GM18873 (cell line): ENCODE measurements at regions not wholly inside any gene's neighbourhood (a gene's known extent, or its start where the extent isn't known, plus 50 kb on each side); places are given as distances from the start of the nearest gene placed in this dataset.
"Not testable (repeated sequence)": the region's sequence is repeated elsewhere in the genome, so short reads cannot be mapped to it uniquely, and the experiment has no call there.

Experiments
- ATAC-seq: cut with Tn5 transposase; IDR thresholded peaks from one replicate; pipeline ENCODE4 v1.9.1; 2021; ENCODE audit warnings: mild to moderate bottlenecking, moderate library complexity, moderate number of reproducible peaks; ENCODE audit not compliant: unreplicated experiment, low FRiP score

- ATAC-seq, result no peak
Observed at GRCh38 chr17:71423871-71424546, 696.8 kb upstream of the SOX9 start.

GRCh38 chr17:71427801-71428200 is 693.0 kb upstream of the SOX9 start:
- no peak for ATAC-seq

DNA sequence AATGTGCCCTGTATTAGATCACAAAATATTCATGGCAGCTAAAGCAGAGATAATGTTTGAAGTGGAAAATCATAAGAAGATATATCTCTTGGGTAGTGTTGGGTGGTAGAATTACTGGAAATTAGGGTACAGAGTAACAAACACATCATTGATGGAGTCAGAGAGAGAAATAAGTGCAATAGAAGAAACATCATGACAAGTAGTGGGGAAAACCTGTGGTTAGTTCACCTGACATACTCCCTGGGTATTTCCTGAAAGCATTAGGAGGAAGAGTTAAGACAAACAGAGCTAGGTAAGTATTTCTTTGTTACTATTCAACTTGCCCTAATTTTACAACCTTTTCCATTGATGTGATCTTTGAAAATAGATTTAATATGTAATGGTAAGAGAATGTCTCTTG is 691.9 kb upstream of the SOX9 start:
- ATAC-seq, result no peak

DNA sequence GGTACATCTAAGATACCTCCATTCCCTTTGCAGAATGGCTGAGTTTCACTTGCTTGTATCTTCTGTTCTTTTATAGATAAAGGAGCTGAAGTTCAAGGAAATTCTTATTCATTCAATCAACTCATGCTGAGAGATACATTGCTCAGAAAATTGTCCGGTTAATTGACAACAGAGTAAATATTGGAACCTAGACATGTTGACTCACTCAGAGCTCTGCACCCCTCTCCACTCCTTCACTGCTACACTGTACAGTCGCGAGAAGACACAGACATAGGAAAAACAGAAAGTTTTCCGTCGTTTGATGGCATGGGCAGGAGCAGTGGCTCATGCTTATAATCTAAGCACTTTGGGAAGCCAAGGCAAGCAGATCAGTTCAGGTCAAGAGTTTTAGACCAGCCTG is 690.5 kb upstream of the SOX9 start:
- no peak for ATAC-seq

- no peak for ATAC-seq
Observed at GRCh38 chr17:71431146-71431545, 689.7 kb upstream of the SOX9 start.

- ATAC-seq, result no peak
Observed at GRCh38 chr17:71432378-71433315, 688.2 kb upstream of the SOX9 start.

DNA sequence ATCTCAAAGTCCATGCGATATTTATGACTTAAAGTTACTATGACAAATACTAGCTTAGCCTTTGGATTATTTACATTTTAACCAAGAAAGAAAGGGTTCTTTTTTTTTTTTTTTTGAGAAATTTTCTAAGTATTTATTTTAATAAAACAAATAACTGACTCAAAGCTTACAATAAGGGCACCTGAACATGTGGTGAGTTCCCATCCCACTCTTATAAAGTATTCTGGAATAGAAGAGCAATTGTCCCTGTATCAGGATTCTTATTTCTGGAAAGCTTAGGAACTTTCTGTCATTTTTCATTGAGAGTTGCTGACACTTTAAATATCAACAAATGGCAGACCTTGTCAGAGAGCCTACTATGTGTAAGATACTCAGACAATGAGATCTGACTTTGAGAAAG is 686.1 kb upstream of the SOX9 start:
- ATAC-seq, result no peak

DNA sequence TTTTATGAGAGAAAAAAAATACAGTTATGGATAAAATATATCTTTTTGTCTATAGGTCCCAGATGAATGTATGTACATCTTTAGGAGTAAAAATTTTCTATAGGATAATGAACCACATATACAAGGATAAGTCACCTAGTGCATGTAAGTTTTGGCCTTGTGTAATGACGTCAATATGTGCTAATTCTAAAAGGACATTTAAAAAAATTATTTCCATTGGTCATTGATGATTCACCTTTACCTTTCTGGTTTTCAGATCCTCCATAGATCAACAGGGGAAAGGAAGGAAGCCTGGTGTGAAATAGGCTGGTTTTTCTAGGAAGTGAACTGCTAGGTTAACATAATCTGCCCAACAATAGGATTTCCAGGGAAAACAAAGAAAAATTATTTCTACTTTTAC is 684.3 kb upstream of the SOX9 start:
- ATAC-seq, result no peak

DNA sequence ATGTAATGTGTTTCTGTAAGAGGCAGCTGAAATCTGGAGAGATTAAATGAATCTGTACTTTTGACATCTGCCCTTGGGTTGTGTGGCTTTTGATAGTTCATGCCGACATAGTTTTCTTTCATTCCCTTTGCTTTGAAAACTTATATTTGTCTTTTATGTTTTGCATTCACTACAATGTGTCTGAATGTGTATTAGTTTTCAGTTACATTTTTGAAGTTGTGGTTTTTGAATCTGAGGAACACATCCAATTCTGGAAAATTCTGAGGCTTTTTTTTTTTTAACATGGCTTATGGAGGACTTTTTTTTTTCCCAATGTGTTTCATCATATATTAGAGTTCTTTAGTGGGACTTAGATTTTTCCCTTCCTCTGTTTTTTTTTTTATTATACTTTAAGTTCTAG is 683.7 kb upstream of the SOX9 start:
- ATAC-seq, result no peak

GRCh38 chr17:71438631-71439146 is 682.1 kb upstream of the SOX9 start:
- no peak for ATAC-seq

GRCh38 chr17:71440513-71440912 is 680.3 kb upstream of the SOX9 start:
- ATAC-seq, result no peak

DNA sequence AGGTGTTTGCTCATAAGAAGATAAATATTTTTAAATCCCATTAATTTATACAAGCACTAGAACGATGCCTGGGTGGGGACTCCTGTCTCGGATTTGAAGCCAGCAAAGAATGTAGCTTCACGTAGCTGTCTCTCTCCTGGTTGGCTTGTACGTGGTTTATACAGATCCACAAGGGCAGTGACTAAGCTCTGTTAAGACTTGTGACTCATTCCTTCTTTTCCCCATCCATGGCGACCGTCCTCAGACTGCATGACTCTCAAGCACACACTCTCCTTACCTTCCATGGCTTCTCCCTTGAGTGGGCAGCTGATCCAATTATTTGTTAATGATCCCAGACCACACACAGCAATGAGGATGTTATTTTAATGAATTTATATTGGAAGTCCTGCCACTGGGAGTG is 679.7 kb upstream of the SOX9 start:
- no peak for ATAC-seq

DNA sequence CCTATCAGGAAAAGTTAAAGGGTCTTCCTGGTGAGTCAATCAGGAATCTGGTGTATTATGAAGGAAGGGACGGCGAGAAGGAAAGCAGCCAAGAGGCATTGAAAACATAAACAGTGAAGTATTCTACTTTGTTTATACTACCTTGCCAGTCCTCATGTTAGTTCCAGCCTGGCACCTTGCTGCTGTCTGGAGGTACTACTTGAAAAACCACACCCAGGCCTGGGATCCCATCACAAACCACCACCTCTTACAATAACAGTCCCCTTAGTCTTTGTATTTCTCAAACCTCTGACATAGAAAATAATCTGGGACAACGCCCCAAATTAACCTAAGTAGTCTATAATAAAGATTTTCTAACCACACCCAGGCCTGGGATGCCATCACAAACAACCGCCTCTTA is 676.7 kb upstream of the SOX9 start:
- no peak for ATAC-seq

DNA sequence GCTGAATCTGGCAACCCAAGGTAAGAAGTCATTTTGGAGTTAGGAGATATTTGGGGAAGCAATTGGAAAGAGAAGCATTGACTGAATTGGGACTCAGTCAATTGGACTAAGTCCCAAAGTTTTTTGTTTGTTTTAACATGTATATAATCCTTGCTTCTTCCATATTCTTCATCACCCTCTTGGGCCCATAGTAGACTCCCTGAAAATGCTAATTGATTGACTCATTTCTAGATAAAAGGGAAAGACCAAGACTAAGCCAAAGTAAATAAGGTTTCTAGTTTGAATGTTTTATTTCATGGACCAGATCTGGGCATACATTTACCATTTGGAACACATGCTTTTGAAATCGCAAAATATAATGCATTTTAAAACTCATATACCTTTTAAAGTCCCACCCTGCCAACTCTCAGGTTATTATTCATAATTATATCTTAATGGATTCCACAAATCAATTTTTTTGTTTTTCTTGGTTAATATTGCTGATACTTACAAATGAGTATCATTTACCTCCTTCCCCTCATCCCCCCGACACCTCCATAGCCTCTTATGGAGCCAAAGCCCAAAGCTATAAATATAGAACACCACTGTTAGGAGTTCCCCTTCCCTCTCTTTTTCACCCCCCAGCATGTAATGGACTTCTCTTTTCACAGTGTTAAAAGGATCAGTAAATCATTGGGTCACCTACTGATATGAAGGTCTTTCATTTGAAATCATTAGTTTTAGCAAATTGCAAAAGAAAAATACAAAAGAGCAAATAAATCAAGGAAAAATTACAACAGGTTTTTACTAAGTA is 674.0 kb upstream of the SOX9 start:
- no peak for ATAC-seq

GRCh38 chr17:71447644-71448043 is 673.2 kb upstream of the SOX9 start:
- ATAC-seq, result no peak

- not testable (repeated sequence) for ATAC-seq
Observed at GRCh38 chr17:71450657-71451056, 670.2 kb upstream of the SOX9 start.

DNA sequence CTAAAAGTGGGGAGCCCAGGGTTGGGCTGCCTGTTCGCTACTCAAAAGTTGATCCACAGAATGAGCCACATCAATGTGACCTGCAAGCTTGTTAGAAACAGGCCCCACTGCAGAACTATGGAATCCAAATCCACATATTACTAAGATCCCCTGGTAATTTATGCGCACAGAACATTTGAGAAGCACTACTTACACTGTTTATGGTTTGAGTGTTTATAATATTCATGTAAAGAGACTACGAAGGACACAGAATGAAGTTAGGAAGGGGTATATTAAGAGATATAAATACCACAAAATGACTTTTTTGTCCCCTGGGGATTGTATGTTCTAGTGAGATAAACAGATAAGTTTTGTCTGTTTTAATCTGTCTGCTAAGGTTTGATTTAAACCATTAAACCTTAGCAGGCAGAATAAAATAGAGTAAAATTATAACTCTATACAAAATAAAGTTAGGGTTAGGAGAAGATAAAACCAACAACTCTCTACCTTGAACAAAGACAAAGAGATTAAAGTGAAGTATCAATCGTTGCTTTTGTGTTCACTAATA is 666.9 kb upstream of the SOX9 start:
- ATAC-seq, result no peak

DNA sequence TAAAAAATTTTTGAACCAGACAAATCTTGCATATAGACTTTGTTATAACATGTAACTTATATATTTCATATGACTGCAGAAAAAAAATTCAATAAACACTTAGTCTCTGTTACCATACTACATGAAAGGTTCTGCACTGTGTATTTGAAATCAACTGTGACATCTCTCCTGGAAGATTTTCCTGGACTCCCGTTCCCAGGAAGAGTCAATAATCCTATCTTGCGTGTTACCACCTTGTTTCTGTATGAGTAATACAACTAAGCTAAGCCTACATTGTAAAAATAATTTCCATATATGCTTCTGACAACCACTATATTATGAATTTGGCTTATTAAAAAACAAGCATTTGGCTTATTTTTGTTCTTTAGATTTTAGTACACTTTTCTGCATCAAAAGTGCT is 665.6 kb upstream of the SOX9 start:
- no peak for ATAC-seq

- ATAC-seq, result no peak
Observed at GRCh38 chr17:71458322-71458721, 662.5 kb upstream of the SOX9 start.

DNA sequence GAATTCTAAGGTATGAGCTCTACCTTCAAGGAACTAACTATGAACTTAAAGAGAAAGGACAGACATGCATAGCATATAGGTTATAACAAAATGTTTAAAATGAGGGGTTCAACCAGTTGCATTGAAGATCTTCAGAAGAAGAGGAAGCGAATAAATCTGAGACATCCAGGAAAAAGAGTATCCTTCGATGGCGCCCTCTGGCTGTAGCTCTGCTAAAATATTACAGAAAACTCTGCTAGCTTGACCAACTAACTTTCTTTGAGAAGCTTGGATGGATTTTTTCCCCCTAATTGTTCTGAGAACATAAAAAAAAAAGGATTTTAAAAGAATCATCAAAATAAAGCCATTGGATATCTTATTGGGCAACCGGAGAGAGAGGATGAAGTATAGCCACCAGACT is 659.9 kb upstream of the SOX9 start:
- ATAC-seq, result no peak
